Thyroid gland (tissue), 4 donors: ENCODE measurements at regions not wholly inside any gene's neighbourhood (a gene's known extent, or its start where the extent isn't known, plus 50 kb on each side); places are given as distances from the start of the nearest gene placed in this dataset.

ENCODE experiments used
- CTCF ChIP-seq, 6 experiments: fragments of 200-600 bp in 3 of 6; fragments of 450-650 bp in 3 of 6; sonication (generic) in 3 of 6; IDR thresholded peaks; one replicate each; pipeline ENCODE4 v1.5.1; 2016 to 2019; ENCODE audit warnings: antibody characterized with exemption in 6 of 6, mild to moderate bottlenecking in 2 of 6, inconsistent platforms in 1 of 6, moderate library complexity in 1 of 6
- POLR2A ChIP-seq, 2 donors: fragments of 450-650 bp; IDR thresholded peaks; one replicate each; pipeline ENCODE4 v1.6.1; 2017; ENCODE audit warnings: antibody characterized with exemption in 2 of 2, mild to moderate bottlenecking in 2 of 2, moderate library complexity in 1 of 2

GRCh38 chr2:181228661-181229060 lies 228.5 kb upstream of the ITGA4 start:
- no peak for TF ChIP-seq POLR2A (IDR thresholded peaks at IDR 0.05)
- TF ChIP-seq CTCF (IDR thresholded peaks at IDR 0.05), result no peak
